ENCODE measurements at regions not wholly inside any gene's neighbourhood (a gene's known extent, or its start where the extent isn't known, plus 50 kb on each side); places are given as distances from the start of the nearest gene placed in this dataset.
"Not testable (repeated sequence)": the region's sequence is repeated elsewhere in the genome, so short reads cannot be mapped to it uniquely, and the experiment has no call there.

GRCh38 chr12:105506678-105507310, 176.3 kb downstream of the C12orf75 start:
- no peak overlapping the region for H3K4me3 ChIP-seq (ENCODE audit: low read depth, low read length)
- TF ChIP-seq CTCF (IDR thresholded peaks at IDR 0.05; ENCODE audit: borderline replicate concordance, insufficient read depth, low read depth, low read length) = no peak

- no peak overlapping the region for H3K4me3 ChIP-seq (ENCODE audit: low read depth, low read length)
- no peak for TF ChIP-seq CTCF (IDR thresholded peaks at IDR 0.05; ENCODE audit: borderline replicate concordance, insufficient read depth, low read depth, low read length)
These were observed 177.0 kb downstream of the C12orf75 start for GRCh38 chr12:105507311-105508038.

GRCh38 chr12:105508096-105508495, 177.6 kb downstream of the C12orf75 start:
- no peak for TF ChIP-seq CTCF (IDR thresholded peaks at IDR 0.05; ENCODE audit: borderline replicate concordance, insufficient read depth, low read depth, low read length)
- H3K4me3 ChIP-seq (ENCODE audit: low read depth, low read length) = no peak overlapping the region

- no peak overlapping the region for H3K4me3 ChIP-seq (ENCODE audit: low read depth, low read length)
- no peak for TF ChIP-seq CTCF (IDR thresholded peaks at IDR 0.05; ENCODE audit: borderline replicate concordance, insufficient read depth, low read depth, low read length)
These were observed 180.0 kb downstream of the C12orf75 start for GRCh38 chr12:105510526-105510925.

- H3K4me3 ChIP-seq (ENCODE audit: low read depth, low read length) = not testable (repeated sequence)
These were observed 182.4 kb downstream of the C12orf75 start for GRCh38 chr12:105512861-105513260.

GRCh38 chr12:105522166-105522825, 191.8 kb downstream of the C12orf75 start:
- TF ChIP-seq CTCF (IDR thresholded peaks at IDR 0.05; ENCODE audit: borderline replicate concordance, insufficient read depth, low read depth, low read length) = no peak
- no peak overlapping the region for H3K4me3 ChIP-seq (ENCODE audit: low read depth, low read length)

- no peak overlapping the region for H3K4me3 ChIP-seq (ENCODE audit: low read depth, low read length)
- TF ChIP-seq CTCF (IDR thresholded peaks at IDR 0.05; ENCODE audit: borderline replicate concordance, insufficient read depth, low read depth, low read length) = no peak
These were observed 192.9 kb downstream of the C12orf75 start for GRCh38 chr12:105523164-105524057.
